Endothelial cell of umbilical vein (primary cell): ENCODE measurements at regions not wholly inside any gene's neighbourhood (a gene's known extent, or its start where the extent isn't known, plus 50 kb on each side); places are given as distances from the start of the nearest gene placed in this dataset.

Experiments
- BruUV-seq: library from RNA; stranded (reverse); fragments of 400-500 nt; replicated peaks from 2 replicates; lab custom pipeline; 2021; lab: Mats Ljungman, UMichigan
- CTCF ChIA-PET: fragments of 300-600, 350-600 bp; sonication (Branson Sonifier 250); formaldehyde crosslinking; loops from one replicate; lab custom pipeline; 2021; ENCODE audit warnings: antibody characterized with exemption, inconsistent platforms; lab: Charles Lee
- POLR2A ChIA-PET: fragments of 300-600, 350-600 bp; sonication (Branson Sonifier 250); formaldehyde crosslinking; loops from one replicate; lab custom pipeline; 2021; ENCODE audit warnings: antibody characterized with exemption, inconsistent platforms; lab: Charles Lee
- DNase-seq: peaks from one replicate; pipeline ENCODE4 v3.0.0-alpha.2; 2011; ENCODE audit warnings: low read depth, low spot score
- FAIRE-seq: peaks from 2 replicates; lab custom pipeline; 2011; peaks lifted over from hg19 to GRCh38; lab: Jason Lieb, UNC
- H2AFZ ChIP-seq: 2 replicates; pipeline ENCODE4 v1.6.0; 2012; ENCODE audit warnings: low read depth, low read length, control low read depth, inconsistent platforms
- H3K27ac ChIP-seq: 2 replicates; pipeline ENCODE4 v1.5.1; 2011; ENCODE audit warnings: low read depth, mild to moderate bottlenecking, control low read depth, low read length, moderate library complexity; ENCODE audit not compliant: insufficient read depth
- H3K27me3 ChIP-seq, 2 experiments: 2 replicates each; pipeline versions ENCODE4 v1.6.0 to v1.6.1; 2011; ENCODE audit warnings: low read length in 2 of 2, mixed read lengths in 1 of 2; ENCODE audit not compliant: control insufficient read depth in 2 of 2, insufficient read depth in 2 of 2
- H3K36me3 ChIP-seq, 2 experiments: 2 replicates in 1 of 2; 3 replicates in 1 of 2; pipeline ENCODE4 v1.5.1; 2011; ENCODE audit warnings: low read length in 2 of 2, mild to moderate bottlenecking in 1 of 2, moderate library complexity in 1 of 2; ENCODE audit not compliant: control insufficient read depth in 2 of 2, insufficient read depth in 2 of 2; ENCODE audit errors: extremely low read depth in 1 of 2
- H3K4me1 ChIP-seq: 3 replicates; pipeline ENCODE4 v1.5.1; 2011; ENCODE audit warnings: mild to moderate bottlenecking, low read length; ENCODE audit not compliant: control insufficient read depth, insufficient read depth; ENCODE audit errors: extremely low read depth
- H3K4me2 ChIP-seq: 2 replicates; pipeline ENCODE4 v1.6.1; 2011; ENCODE audit warnings: low read length, control low read depth, mixed read lengths; ENCODE audit not compliant: insufficient read depth
- H3K4me3 ChIP-seq, 3 experiments: fragments of 200-600 bp in 1 of 3; sonication (generic), shearing (Covaris generic) in 1 of 3; replicated peaks in 1 of 3; 2 replicates each; pipeline ENCODE4 v1.5.1; 2011 to 2016; ENCODE audit warnings: control low read depth in 3 of 3, low read length in 3 of 3, mild to moderate bottlenecking in 2 of 3, inconsistent platforms in 1 of 3, low read depth in 1 of 3, moderate library complexity in 1 of 3; ENCODE audit not compliant: insufficient read depth in 1 of 3
- H3K79me2 ChIP-seq: 2 replicates; pipeline ENCODE4 v1.6.0; 2012; ENCODE audit warnings: low read length, inconsistent platforms; ENCODE audit not compliant: control insufficient read depth, insufficient read depth
- H3K9ac ChIP-seq: replicated peaks from 2 replicates; pipeline ENCODE3; 2011; ENCODE audit warnings: low read length, control low read depth; ENCODE audit not compliant: insufficient read depth; ENCODE audit errors: extremely low read depth
- H3K9me1 ChIP-seq: replicated peaks from 3 replicates; pipeline ENCODE4 v1.6.0; 2011; ENCODE audit warnings: mild to moderate bottlenecking, low read length; ENCODE audit not compliant: control insufficient read depth, insufficient read depth; ENCODE audit errors: extremely low read depth
- H3K9me3 ChIP-seq: replicated peaks from 2 replicates; pipeline ENCODE4 v1.5.1; 2012; ENCODE audit warnings: low read length, inconsistent platforms; ENCODE audit not compliant: control insufficient read depth, insufficient read depth
- H4K20me1 ChIP-seq: replicated peaks from 2 replicates; pipeline ENCODE3; 2011; ENCODE audit warnings: mild to moderate bottlenecking, low read length; ENCODE audit not compliant: control insufficient read depth, insufficient read depth; ENCODE audit errors: extremely low read depth
- CTCF ChIP-seq, 2 donors: IDR thresholded peaks; 1 replicate in 1 of 2; 2 replicates in 1 of 2; pipeline ENCODE4 v1.5.1; 2011; ENCODE audit warnings: low read length in 2 of 2, mild to moderate bottlenecking in 2 of 2, moderate library complexity in 2 of 2, control low read depth in 1 of 2, inconsistent platforms in 1 of 2, low read depth in 1 of 2; ENCODE audit not compliant: insufficient read depth in 1 of 2; ENCODE audit errors: extremely low read depth in 1 of 2
- EZH2 ChIP-seq: IDR thresholded peaks from 2 replicates; pipeline ENCODE4 v1.6.1; 2012; ENCODE audit warnings: borderline replicate concordance, low read depth, mild to moderate bottlenecking, moderate library complexity, low read length, inconsistent platforms; ENCODE audit not compliant: severe bottlenecking
- FOS ChIP-seq: IDR thresholded peaks from 2 replicates; pipeline ENCODE4 v1.6.1; 2011; ENCODE audit warnings: mild to moderate bottlenecking, low read length, moderate library complexity, borderline replicate concordance; ENCODE audit not compliant: insufficient read depth
- GATA2 ChIP-seq: IDR thresholded peaks from 2 replicates; pipeline ENCODE4 v1.7.0; 2011; ENCODE audit warnings: low read depth, mild to moderate bottlenecking, moderate library complexity, mixed read lengths, low read length; ENCODE audit not compliant: insufficient read length, insufficient read depth
- JUN ChIP-seq: IDR thresholded peaks from 2 replicates; pipeline ENCODE4 v1.6.1; 2011; ENCODE audit warnings: borderline replicate concordance, low read depth; ENCODE audit not compliant: insufficient read length, insufficient read depth
- MAX ChIP-seq: IDR thresholded peaks from 2 replicates; pipeline ENCODE4 v1.6.1; 2011; ENCODE audit not compliant: insufficient read depth, insufficient read length
- MYC ChIP-seq: IDR thresholded peaks from one replicate; pipeline ENCODE4 v1.6.1; 2011; ENCODE audit warnings: mild to moderate bottlenecking, low read depth, low read length
- POLR2A ChIP-seq: IDR thresholded peaks from 2 replicates; pipeline ENCODE4 v1.6.1; 2012; ENCODE audit warnings: low read depth, mild to moderate bottlenecking, control low read depth, low read length
- POLR2AphosphoS5 ChIP-seq: IDR thresholded peaks from 2 replicates; pipeline ENCODE4 v1.6.1; 2012; ENCODE audit warnings: low read depth, mild to moderate bottlenecking, control low read depth, low read length, moderate library complexity; ENCODE audit not compliant: insufficient read depth
- dilution Hi-C: fragments of 300-500 bp; cut with MboI; formaldehyde crosslinking; loops from one replicate; pipeline ENCODE4 v1.15.0; 2019; ENCODE audit warnings: low sequenced_read_pairs; ENCODE audit not compliant: extremely low pct_ligation_motif_present
- intact Hi-C: fragments of 100-400 bp; cut with micrococcal nuclease; formaldehyde crosslinking; loops from one replicate; pipeline ENCODE4 v1.10.0; 2022

- Histone ChIP-seq H3K9me1 (no peaks in the 10 kb centered on the region), H4K20me1 (no peaks in the 10 kb centered on the region), H3K79me2 (no peaks in the 10 kb centered on the region), H3K4me3 (no peak overlapping the region), H3K27ac (no peak overlapping the region), H3K4me2 (no peak overlapping the region), H3K36me3 (no peaks in the 10 kb centered on the region), H3K9ac (no peak overlapping the region), H3K4me1 (no peaks in the 10 kb centered on the region), H3K27me3 (peaks cover 0 to 5% of the 10 kb centered on the region in 2 experiments), H2AFZ (no peak overlapping the region), H3K9me3 (no peaks in the 10 kb centered on the region)
- BruUV-seq, result no TSS peak
- intact Hi-C loops (no loop called here), dilution Hi-C loops (no loop called here)
- DNase-seq (no peak), FAIRE-seq (no peak)
- TF ChIP-seq POLR2A, result no peak
- TF ChIP-seq MYC, result no peak
- no peak for TF ChIP-seq POLR2AphosphoS5
- TF ChIP-seq FOS, result no peak
- no peak for TF ChIP-seq MAX
- no peak for TF ChIP-seq EZH2
- no peak for TF ChIP-seq GATA2
- no peak for TF ChIP-seq CTCF (IDR thresholded peaks at IDR 0.05; ENCODE audit: extremely low read depth in 1 of 2, insufficient read depth in 1 of 2, low read depth in 1 of 2, low read length in 2 of 2)
- TF ChIP-seq JUN, result no peak
- ChIA-PET CTCF (no interaction called here), POLR2A (no interaction called here)
Observed at GRCh38 chr5:114207615-114208014, 154.3 kb upstream of the KCNN2 start.
